NCI-H774 (cell line): ENCODE measurements at regions not wholly inside any gene's neighbourhood (a gene's known extent, or its start where the extent isn't known, plus 50 kb on each side); places are given as distances from the start of the nearest gene placed in this dataset.
"Not testable (repeated sequence)": the region's sequence is repeated elsewhere in the genome, so short reads cannot be mapped to it uniquely, and the experiment has no call there.

Experiments
- DNase-seq: peaks from one replicate; lab custom pipeline; 2025; lab: John Stamatoyannopoulos, UW

DNA sequence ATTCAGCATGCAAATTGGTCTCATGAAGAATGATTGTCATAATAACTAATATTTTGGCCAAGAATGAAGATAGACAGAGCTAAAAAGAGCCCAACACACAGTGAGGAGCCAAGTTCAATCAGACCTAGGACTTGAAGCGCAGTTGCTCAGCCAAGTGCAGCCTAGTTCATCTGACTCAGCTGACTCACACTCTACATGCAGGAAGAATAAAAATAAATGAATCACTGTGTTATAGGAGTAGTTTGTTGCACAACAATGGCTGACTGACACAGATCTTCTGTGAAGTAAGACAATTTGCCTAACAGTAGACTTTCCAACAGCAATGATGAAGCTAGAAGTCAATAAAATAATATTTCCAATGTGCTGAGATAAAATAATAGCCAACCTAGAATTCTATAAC is 261.5 kb downstream of the CEMIP2 start:
- no peak for DNase-seq

DNA sequence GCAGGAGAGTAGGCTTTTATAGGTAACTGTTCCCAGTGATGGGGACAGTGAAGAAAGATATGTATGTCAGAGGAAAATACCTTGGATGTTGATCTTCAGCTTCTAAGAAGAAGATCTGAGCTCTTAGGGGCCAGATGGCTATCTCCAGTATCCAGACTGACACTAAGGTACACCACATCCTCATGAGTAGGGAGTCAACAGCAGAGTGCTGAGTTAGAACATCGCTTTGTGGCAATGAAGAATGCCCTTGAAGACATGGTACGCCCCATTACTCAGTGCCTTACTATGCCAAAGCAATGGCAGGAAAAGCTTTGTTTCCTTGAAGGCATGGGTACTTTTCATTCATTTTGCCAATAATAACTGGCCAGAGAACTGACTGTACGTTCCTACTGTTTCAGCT is 263.7 kb downstream of the CEMIP2 start:
- DNase-seq, result no peak

GRCh38 chr9:71498691-71499090 is 269.6 kb downstream of the CEMIP2 start:
- no peak for DNase-seq

DNA sequence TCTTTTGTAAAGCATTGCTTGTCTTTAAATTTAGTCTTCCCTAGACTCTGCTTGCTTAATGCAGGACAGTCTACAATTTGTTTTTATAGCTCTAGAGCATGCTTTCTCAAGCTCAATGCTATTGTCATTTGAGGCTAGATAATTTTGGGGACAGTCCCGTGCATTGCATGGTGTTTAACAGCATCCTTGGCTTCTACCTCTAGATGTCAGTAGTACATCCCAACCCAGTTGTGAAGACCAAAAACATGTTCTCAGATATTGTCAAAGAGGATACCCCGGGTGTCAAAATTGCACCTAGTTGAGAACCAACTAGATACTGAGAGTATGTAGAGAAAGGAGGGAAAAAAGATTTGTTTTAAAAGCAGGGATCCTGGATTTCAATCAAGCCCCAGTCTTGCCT is 277.5 kb downstream of the CEMIP2 start:
- DNase-seq, result no peak

GRCh38 chr9:71487061-71487460 is 281.3 kb downstream of the CEMIP2 start:
- DNase-seq, result no peak

GRCh38 chr9:71485326-71485725 is 283.0 kb downstream of the CEMIP2 start:
- DNase-seq, result no peak

- no peak for DNase-seq
Observed at GRCh38 chr9:71483436-71483835, 284.9 kb downstream of the CEMIP2 start.

GRCh38 chr9:71479621-71480020 is 288.7 kb downstream of the CEMIP2 start:
- DNase-seq, result no peak

- DNase-seq, result no peak
Observed at GRCh38 chr9:71472400-71472799, 295.9 kb downstream of the CEMIP2 start.

GRCh38 chr9:71465392-71465791 is 302.9 kb downstream of the CEMIP2 start:
- no peak for DNase-seq

DNA sequence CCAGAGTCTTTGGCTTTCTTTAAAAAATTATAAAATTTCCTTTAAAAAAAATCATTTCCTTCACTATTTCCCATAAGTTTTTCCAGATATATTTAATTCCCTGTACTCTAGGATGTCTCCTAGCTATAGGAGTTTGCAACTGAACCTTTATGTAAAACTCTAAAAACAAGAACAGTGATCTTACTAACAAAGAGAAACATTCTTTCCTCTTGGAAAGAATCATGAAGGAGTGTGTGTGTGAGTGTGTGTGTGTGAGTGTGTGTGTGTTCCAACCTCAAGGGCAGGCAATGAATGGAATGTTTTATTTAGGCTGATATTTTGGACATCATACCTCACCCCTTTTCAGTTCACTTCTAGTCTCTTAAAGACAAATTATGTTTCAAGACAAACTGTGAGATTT is 309.2 kb downstream of the CEMIP2 start:
- DNase-seq, result no peak

DNA sequence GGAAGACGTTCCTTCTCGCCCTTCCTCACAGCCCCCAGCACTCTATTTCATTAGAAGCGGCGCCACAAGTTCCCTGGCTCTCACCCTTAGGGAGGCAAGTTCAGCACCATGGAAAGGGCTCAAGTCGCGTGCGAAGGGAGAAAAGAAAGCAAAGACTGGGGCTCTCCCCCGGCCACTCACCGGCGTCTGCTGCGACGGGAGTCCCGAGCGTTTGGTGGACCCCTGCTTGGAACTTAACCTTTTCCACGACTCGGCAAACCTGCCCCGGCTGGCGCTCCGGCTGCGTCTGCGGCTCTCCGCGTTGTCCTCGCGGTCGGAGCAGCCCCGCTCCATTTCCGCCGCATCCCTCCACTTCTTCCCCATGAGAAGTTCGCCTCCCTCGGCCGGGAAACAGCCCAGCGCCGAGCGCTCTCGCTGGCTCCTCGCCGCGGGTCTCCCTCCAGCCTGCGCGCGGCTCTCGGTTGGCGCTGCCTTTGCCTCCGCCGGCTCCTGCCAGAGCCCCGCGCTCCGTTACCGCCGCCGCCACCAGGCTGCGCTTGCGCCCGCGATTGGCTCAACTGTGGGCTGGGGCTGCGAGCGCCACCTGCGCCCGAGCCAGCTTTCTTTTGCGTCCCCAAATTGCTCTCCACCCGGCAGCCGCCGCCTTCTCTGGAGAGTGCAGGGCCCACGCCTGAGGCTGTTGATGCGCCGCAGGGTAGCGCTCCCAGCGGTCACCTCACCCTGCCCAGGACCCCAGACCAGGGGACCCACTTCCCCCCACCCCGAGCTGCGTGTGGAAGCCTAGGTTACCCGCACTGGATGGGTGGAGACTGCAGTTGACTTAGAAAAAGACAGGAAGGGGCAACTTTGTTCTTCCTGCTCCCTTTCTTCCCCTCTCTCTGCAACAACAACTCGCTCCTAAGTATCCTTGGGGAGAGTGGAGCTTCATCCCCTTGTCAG is 321.6 kb downstream of the CEMIP2 start:
- no peak for DNase-seq

GRCh38 chr9:71446106-71446472 is 322.2 kb downstream of the CEMIP2 start:
- no peak for DNase-seq

GRCh38 chr9:71442937-71443336 is 321.5 kb upstream of the TRPM3 start:
- DNase-seq, result no peak

DNA sequence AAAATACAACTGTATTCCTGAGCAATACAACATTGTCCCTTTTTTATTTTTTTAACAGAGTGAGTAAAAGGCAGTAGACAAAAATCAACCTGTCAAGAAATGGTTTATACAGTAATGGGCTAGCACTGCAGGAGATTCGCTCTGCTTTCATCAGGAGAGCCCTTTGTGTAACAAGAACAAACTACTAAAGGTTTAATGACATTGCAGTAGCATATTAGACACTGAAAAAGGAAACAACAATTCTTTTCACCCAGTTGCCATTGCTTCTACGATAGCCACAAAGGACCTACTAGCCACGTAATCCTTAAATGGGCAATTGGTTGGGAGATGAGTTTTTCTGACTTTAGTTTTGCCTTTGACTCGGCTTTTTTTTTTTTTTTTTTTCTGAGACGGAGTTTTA is 319.8 kb upstream of the TRPM3 start:
- no peak for DNase-seq

DNA sequence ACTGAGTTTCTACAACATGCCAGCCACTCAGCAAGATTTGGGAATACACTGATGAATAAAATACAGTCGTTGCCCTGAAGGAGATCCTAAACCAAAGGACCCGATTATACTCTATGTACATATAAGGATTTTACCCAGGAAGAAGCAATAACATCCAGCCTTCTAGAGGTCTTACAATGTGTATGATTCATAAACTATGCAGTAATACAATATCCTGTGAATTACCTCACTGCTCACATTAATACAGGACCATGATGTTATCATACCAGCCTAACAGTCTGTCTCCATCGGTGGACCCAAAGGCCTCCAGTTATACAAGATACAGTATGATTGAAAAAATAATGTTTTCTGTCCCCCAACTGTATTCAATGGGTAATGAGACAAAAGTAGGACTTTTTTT is 310.5 kb upstream of the TRPM3 start:
- no peak for DNase-seq

- not testable (repeated sequence) for DNase-seq
Observed at GRCh38 chr9:71407341-71407740, 285.9 kb upstream of the TRPM3 start.

- DNase-seq, result no peak
Observed at GRCh38 chr9:71403106-71403505, 281.7 kb upstream of the TRPM3 start.

DNA sequence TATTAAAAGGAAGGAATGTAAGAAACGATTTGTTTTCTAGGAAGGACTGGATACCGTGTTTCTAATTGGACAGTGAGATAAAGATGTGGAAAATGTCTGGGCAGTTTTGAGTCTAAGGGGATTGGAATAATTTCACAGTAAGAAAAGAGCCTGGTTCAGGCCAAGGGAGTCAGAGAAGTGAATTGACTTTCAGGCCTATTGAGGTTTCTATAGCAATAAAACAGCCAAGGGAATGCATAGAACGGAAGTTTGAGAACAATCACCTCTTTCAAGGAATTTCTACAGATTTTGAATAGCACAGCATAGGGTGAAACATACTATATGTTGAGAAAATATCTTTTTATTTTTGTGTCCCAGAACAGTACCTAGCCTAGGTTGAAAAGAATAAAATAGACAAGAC is 271.6 kb upstream of the TRPM3 start:
- DNase-seq, result no peak

DNA sequence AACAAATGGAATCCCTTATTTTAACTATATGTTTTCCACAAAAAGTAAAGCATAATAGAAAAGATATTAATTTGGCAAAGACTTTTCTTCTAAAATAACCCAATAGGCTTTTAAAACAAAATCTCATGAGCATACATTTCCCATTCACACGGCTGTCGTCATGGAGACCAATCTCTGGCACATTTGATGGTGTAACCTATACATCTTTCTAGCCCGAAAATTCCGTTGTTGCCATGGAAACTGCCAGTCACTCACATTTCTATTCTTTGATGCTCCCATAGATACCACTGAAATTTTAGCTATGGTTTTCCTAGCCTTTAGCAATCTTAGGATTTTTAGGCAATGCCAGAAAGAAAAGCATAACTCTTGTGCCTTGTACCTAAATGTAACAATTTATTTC is 262.9 kb upstream of the TRPM3 start:
- DNase-seq, result no peak

DNA sequence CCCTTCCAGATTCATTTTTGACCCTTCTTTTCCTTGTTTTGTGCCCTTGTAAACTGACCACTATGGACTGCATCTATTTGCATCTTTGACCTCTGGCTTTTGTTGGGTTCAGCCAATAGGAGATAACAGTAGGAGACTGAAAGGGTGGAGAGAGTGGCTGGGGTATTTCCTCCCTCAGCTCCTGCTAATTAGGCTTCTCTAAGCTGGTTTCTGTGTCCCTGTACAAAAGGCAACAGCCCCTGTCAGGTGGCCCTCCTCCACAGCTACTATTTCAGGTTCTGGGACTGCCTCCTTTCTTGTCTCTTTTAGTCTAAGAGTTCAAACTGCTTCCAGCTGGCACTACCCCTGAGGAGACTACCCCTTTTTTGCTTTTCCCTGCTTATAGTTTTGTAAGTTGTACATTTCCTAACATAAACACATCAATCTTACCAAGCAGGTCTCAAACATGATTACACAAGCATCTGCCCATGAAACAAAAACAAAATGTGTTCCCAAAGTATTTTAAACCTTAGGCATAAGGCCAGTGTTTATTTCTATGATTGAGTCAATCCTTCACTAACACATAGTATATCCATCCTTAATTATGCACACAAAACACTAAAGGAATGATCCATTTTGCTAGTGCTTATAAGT is 262.0 kb upstream of the TRPM3 start:
- no peak for DNase-seq

DNA sequence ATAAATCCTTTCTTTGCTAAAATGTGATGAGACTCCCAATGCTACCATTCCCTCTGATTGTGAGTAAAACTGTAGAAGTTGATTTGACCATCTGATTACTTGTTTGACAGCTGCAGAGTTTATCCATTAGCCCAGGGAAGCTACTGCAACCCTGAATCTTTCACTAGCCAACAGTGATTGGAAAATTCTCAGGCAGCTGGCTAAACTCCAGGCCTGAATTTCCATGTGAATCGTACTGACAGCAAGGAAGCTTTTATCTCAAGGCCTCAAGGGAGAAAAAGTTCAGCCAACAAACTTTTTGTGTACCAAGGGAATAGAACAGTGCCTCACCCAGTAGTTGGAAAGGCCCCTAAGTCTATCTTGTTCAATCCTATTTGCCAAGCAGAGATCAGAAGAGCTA is 246.7 kb upstream of the TRPM3 start:
- DNase-seq, result no peak

DNA sequence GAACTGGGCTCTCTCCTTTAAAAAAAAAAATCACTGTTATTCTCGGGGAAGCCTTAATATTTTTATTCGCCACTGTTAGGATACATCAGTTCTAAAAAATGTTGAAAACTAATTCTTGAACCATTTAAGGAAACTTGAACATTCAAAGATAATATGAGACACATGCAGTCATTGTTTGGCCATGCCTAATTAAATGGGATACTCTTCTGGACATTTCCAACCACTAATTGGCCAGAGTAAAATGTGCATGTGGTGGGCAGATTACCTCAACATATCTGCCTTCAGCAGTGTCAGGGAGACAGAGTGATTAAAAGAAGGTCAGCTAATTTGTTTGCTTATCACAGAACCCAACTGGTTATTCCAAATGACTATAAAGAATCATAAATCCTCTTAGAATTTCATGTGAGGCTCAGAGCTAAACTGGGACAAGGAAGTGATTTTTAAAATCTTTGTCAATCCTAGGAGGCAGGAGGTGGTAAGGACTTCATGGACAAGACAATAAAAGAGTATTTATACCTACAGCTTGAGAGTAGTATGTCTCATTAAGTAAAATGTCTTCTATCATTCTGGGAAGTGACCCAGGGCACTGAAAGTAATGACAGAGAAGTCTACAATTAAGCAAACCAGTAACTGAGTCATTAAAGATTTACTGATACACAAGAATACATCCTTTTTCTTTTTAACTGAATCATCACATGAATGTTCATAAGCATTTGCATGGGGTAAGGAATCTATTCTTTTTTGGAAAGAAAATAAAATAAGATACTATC is 242.9 kb upstream of the TRPM3 start:
- DNase-seq, result no peak
